ENCODE measurements at regions not wholly inside any gene's neighbourhood (a gene's known extent, or its start where the extent isn't known, plus 50 kb on each side); places are given as distances from the start of the nearest gene placed in this dataset.

- TF ChIP-seq, protein P1, sequence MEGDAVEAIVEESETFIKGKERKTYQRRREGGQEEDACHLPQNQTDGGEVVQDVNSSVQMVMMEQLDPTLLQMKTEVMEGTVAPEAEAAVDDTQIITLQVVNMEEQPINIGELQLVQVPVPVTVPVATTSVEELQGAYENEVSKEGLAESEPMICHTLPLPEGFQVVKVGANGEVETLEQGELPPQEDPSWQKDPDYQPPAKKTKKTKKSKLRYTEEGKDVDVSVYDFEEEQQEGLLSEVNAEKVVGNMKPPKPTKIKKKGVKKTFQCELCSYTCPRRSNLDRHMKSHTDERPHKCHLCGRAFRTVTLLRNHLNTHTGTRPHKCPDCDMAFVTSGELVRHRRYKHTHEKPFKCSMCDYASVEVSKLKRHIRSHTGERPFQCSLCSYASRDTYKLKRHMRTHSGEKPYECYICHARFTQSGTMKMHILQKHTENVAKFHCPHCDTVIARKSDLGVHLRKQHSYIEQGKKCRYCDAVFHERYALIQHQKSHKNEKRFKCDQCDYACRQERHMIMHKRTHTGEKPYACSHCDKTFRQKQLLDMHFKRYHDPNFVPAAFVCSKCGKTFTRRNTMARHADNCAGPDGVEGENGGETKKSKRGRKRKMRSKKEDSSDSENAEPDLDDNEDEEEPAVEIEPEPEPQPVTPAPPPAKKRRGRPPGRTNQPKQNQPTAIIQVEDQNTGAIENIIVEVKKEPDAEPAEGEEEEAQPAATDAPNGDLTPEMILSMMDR (IDR thresholded peaks at IDR 0.05; ENCODE audit: insufficient read depth, low read length, severe bottlenecking): no peak
- DNase-seq (ENCODE audit: low read depth) (no peak), FAIRE-seq (no peak)
- Histone ChIP-seq H3K4me3 (ENCODE audit: low read depth, low read length) (no peak overlapping the region), H3K36me3 (ENCODE audit: control insufficient read depth, insufficient read depth, low read length) (no peaks in the 10 kb centered on the region), H3K27me3 (ENCODE audit: control insufficient read depth, insufficient read depth, low read length) (no peaks in the 10 kb centered on the region)
These were observed 542.2 kb downstream of the CDH11 start for GRCh38 chr16:64579712-64580111.

GRCh38 chr16:64545768-64546167 lies 576.1 kb downstream of the CDH11 start:
- peak; percentile 93 for DNase-seq (ENCODE audit: low read depth)
- H3K36me3 ChIP-seq (ENCODE audit: control insufficient read depth, insufficient read depth, low read length): no peaks in the 10 kb centered on the region
- no peaks in the 10 kb centered on the region for H3K27me3 ChIP-seq (ENCODE audit: control insufficient read depth, insufficient read depth, low read length)
- TF ChIP-seq, protein P1 (IDR thresholded peaks at IDR 0.05; ENCODE audit: insufficient read depth, low read length, severe bottlenecking): no peak
- H3K4me3 ChIP-seq (ENCODE audit: low read depth, low read length): no peak overlapping the region
- FAIRE-seq: no peak

DNA sequence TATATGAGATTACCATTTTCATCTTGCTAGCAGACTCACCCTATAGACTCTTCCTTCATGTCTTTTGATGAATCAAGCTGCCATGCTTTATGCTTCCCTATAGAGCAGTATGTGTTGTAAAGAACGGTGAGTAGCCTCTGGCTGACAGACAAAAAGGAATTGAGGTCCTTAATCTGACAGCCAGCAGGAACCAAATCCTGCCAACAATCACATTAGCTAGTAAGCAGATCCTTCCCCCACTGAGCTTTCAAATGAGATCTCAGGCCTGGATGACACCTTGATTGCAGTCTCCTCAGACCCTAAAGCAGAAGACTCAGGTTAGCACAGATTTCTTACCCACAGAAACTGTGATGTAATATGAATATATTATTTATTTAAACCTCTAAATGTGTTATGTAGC lies 577.0 kb downstream of the CDH11 start:
- TF ChIP-seq, protein P1 (IDR thresholded peaks at IDR 0.05; ENCODE audit: insufficient read depth, low read length, severe bottlenecking): no peak
- Histone ChIP-seq H3K4me3 (ENCODE audit: low read depth, low read length) (no peak overlapping the region), H3K27me3 (ENCODE audit: control insufficient read depth, insufficient read depth, low read length) (no peaks in the 10 kb centered on the region), H3K36me3 (ENCODE audit: control insufficient read depth, insufficient read depth, low read length) (no peaks in the 10 kb centered on the region)
- FAIRE-seq (no peak), DNase-seq (ENCODE audit: low read depth) (no peak)

GRCh38 chr16:64543441-64543840 lies 578.4 kb downstream of the CDH11 start:
- Histone ChIP-seq H3K4me3 (ENCODE audit: low read depth, low read length) (no peak overlapping the region), H3K36me3 (ENCODE audit: control insufficient read depth, insufficient read depth, low read length) (no peaks in the 10 kb centered on the region), H3K27me3 (ENCODE audit: control insufficient read depth, insufficient read depth, low read length) (no peaks in the 10 kb centered on the region)
- no peak for FAIRE-seq
- TF ChIP-seq, protein P1 (IDR thresholded peaks at IDR 0.05; ENCODE audit: insufficient read depth, low read length, severe bottlenecking): no peak
- DNase-seq (ENCODE audit: low read depth): no peak

- Histone ChIP-seq H3K27me3 (ENCODE audit: control insufficient read depth, insufficient read depth, low read length) (no peaks in the 10 kb centered on the region), H3K36me3 (ENCODE audit: control insufficient read depth, insufficient read depth, low read length) (no peaks in the 10 kb centered on the region), H3K4me3 (ENCODE audit: low read depth, low read length) (no peak overlapping the region)
- TF ChIP-seq, protein P1 (IDR thresholded peaks at IDR 0.05; ENCODE audit: insufficient read depth, low read length, severe bottlenecking): no peak
- FAIRE-seq: no peak
- DNase-seq (ENCODE audit: low read depth): no peak
These were observed 578.8 kb downstream of the CDH11 start for GRCh38 chr16:64543031-64543430.

DNA sequence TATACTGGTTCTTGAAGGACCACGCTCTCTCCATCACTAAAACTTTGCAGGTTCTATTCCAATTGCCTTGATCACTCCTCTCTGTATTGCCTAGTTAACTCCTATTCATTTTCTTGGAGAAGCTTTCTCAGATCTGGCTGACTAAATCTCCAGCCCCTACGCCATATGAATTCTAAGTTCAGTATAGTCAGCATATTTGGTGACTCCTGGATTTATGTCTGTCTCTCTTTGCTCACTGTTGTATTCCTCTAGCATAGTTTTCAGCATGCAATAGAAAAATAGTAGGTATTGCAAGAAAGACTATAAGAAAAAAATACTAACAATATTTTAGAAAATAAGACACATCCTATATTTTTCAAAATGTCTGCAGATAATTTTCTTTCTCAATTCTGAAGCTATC lies 579.7 kb downstream of the CDH11 start:
- Histone ChIP-seq H3K36me3 (ENCODE audit: control insufficient read depth, insufficient read depth, low read length) (no peaks in the 10 kb centered on the region), H3K27me3 (ENCODE audit: control insufficient read depth, insufficient read depth, low read length) (no peaks in the 10 kb centered on the region), H3K4me3 (ENCODE audit: low read depth, low read length) (no peak overlapping the region)
- no peak for DNase-seq (ENCODE audit: low read depth)
- TF ChIP-seq, protein P1 (IDR thresholded peaks at IDR 0.05; ENCODE audit: insufficient read depth, low read length, severe bottlenecking): no peak
- FAIRE-seq: no peak

Measured in bronchial epithelial cell (primary cell).